HCT116 (cell line): ENCODE measurements at regions not wholly inside any gene's neighbourhood (a gene's known extent, or its start where the extent isn't known, plus 50 kb on each side); places are given as distances from the start of the nearest gene placed in this dataset.

Experiments used
- ATAC-seq: fragments of 200-7000 bp; cut with Tn5 transposase; 2 replicates; pipeline ENCODE4 v1.9.1; 2020; ENCODE audit warnings: mild to moderate bottlenecking, moderate library complexity
- BruUV-seq: library from RNA; stranded (reverse); fragments of 400-500 nt; replicated peaks from 2 replicates; lab custom pipeline; 2021; lab: Mats Ljungman, UMichigan
- CTCF ChIA-PET: fragments of 300-600 bp; sonication (Branson Sonifier 250); formaldehyde crosslinking; loops from one replicate; lab custom pipeline; 2021; ENCODE audit warnings: antibody characterized with exemption; lab: Charles Lee
- POLR2A ChIA-PET: fragments of 300-600, 350-600 bp; sonication (Branson Sonifier 250); formaldehyde crosslinking; loops from one replicate; lab custom pipeline; 2021; ENCODE audit warnings: antibody characterized with exemption; lab: Charles Lee
- RAD21 ChIA-PET, 2 experiments: fragments of 300-600 bp; sonication (Branson Sonifier 250); formaldehyde crosslinking; loops; one replicate each; lab custom pipeline; 2023; ENCODE audit warnings: low total read pairs in 2 of 2; ENCODE audit not compliant: uncharacterized antibody in 2 of 2, unreplicated experiment in 2 of 2, low non-redundant PET in 1 of 2; lab: Charles Lee
- DNase-seq: peaks from one replicate; pipeline ENCODE4 v3.0.0-alpha.2; 2010; ENCODE audit warnings: low read depth, low spot score
- H2AFZ ChIP-seq: fragments of 200-600 bp; shearing (Covaris generic), sonication (generic); 2 replicates; pipeline ENCODE4 v1.6.1; 2017; ENCODE audit warnings: low read depth, mixed run types, mixed read lengths, antibody characterized with exemption, low read length; ENCODE audit not compliant: poor library complexity, severe bottlenecking
- H3K27ac ChIP-seq: 2 replicates; pipeline ENCODE4 v1.5.1; 2012; ENCODE audit warnings: low read depth, low read length
- H3K27me3 ChIP-seq: fragments of 200-600 bp; sonication (generic); 2 replicates; pipeline ENCODE4 v1.6.1; 2016; ENCODE audit warnings: mixed run types, low read length, mixed read lengths; ENCODE audit not compliant: insufficient read depth
- H3K36me3 ChIP-seq, 2 experiments: fragments of 200-500 bp in 1 of 2; fragments of 200-600 bp in 1 of 2; sonication (Bioruptor generic) in 1 of 2; sonication (generic) in 1 of 2; 2 replicates each; pipeline versions ENCODE4 v1.5.1 to v1.6.1; 2014 to 2016; ENCODE audit warnings: low read length in 2 of 2, inconsistent platforms in 1 of 2, mixed read lengths in 1 of 2, mixed run types in 1 of 2; ENCODE audit not compliant: insufficient read depth in 2 of 2, control insufficient read depth in 1 of 2
- H3K4me1 ChIP-seq, 2 experiments: fragments of 200-600 bp in 1 of 2; sonication (generic) in 1 of 2; 2 replicates each; pipeline versions ENCODE4 v1.5.1 to v1.6.1; 2012 to 2017; ENCODE audit warnings: low read length in 2 of 2, inconsistent platforms in 1 of 2, mild to moderate bottlenecking in 1 of 2, mixed read lengths in 1 of 2, mixed run types in 1 of 2, moderate library complexity in 1 of 2; ENCODE audit not compliant: insufficient read depth in 2 of 2, control insufficient read depth in 1 of 2
- H3K4me2 ChIP-seq: fragments of 200-600 bp; sonication (generic); 2 replicates; pipeline ENCODE4 v1.6.1; 2017; ENCODE audit warnings: mixed run types, low read length, mixed read lengths
- H3K4me3 ChIP-seq, 2 experiments: fragments of 200-600 bp in 1 of 2; sonication (generic) in 1 of 2; replicated peaks in 1 of 2; 2 replicates each; pipeline ENCODE4 v1.5.1; 2011 to 2016; ENCODE audit warnings: low read length in 2 of 2, control low read depth in 1 of 2, low read depth in 1 of 2, mild to moderate bottlenecking in 1 of 2, mixed read lengths in 1 of 2, mixed run types in 1 of 2
- H3K79me2 ChIP-seq: fragments of 200-600 bp; sonication (generic); 2 replicates; pipeline ENCODE4 v1.6.1; 2017; ENCODE audit warnings: mild to moderate bottlenecking, mixed run types, low read length, moderate library complexity, mixed read lengths; ENCODE audit not compliant: insufficient read depth
- H3K9ac ChIP-seq: fragments of 200-600 bp; sonication (generic); 2 replicates; pipeline ENCODE4 v1.6.1; 2016; ENCODE audit warnings: low read length, mixed read lengths
- H3K9me2 ChIP-seq: fragments of 200-600 bp; sonication (generic), shearing (Covaris generic); 2 replicates; pipeline ENCODE4 v1.6.1; 2017; ENCODE audit warnings: mixed run types, mild to moderate bottlenecking, moderate library complexity; ENCODE audit not compliant: insufficient read depth
- H3K9me3 ChIP-seq, 2 experiments: fragments of 200-500 bp in 1 of 2; fragments of 200-600 bp in 1 of 2; sonication (Bioruptor generic) in 1 of 2; sonication (generic) in 1 of 2; 2 replicates each; pipeline ENCODE4 v1.6.1; 2014 to 2017; ENCODE audit warnings: low read length in 2 of 2, mixed read lengths in 2 of 2, inconsistent platforms in 1 of 2, low read depth in 1 of 2, mild to moderate bottlenecking in 1 of 2, mixed run types in 1 of 2, moderate library complexity in 1 of 2; ENCODE audit not compliant: control insufficient read depth in 1 of 2, insufficient read depth in 1 of 2
- H4K20me1 ChIP-seq: fragments of 200-600 bp; sonication (generic), shearing (Covaris generic); 2 replicates; pipeline ENCODE4 v1.6.1; 2017; ENCODE audit warnings: mixed run types, mild to moderate bottlenecking, moderate library complexity; ENCODE audit not compliant: insufficient read depth
- CBX3 ChIP-seq: IDR thresholded peaks from 2 replicates; pipeline ENCODE4 v1.6.1; 2012; ENCODE audit warnings: low read depth
- CEBPB ChIP-seq: IDR thresholded peaks from 2 replicates; pipeline ENCODE4 v1.6.1; 2012; ENCODE audit warnings: low read depth
- EGR1 ChIP-seq: IDR thresholded peaks from 2 replicates; pipeline ENCODE4 v1.6.1; 2012; ENCODE audit warnings: low read depth
- ELF1 ChIP-seq: IDR thresholded peaks from 2 replicates; pipeline ENCODE4 v1.6.1; 2012; ENCODE audit warnings: low read depth, borderline replicate concordance
- EZH2 ChIP-seq: fragments of 200-600 bp; sonication (generic); IDR thresholded peaks from 2 replicates; pipeline ENCODE4 v1.6.1; 2017; ENCODE audit warnings: antibody characterized with exemption, mixed run types
- EZH2phosphoT487 ChIP-seq: fragments of 200-600 bp; IDR thresholded peaks from 2 replicates; pipeline ENCODE4 v1.6.1; 2018; ENCODE audit warnings: antibody characterized with exemption, borderline replicate concordance
- FOSL1 ChIP-seq: IDR thresholded peaks from 2 replicates; pipeline ENCODE4 v1.6.1; 2012; ENCODE audit warnings: low read depth
- JUND ChIP-seq: IDR thresholded peaks from 2 replicates; pipeline ENCODE4 v1.6.1; 2012
- POLR2A ChIP-seq: IDR thresholded peaks from 2 replicates; pipeline ENCODE4 v1.7.0; 2011; ENCODE audit warnings: borderline replicate concordance; ENCODE audit not compliant: insufficient read depth, insufficient read length; ENCODE audit errors: extremely low read depth
- POLR2AphosphoS5 ChIP-seq: IDR thresholded peaks from 2 replicates; pipeline ENCODE4 v1.6.1; 2011; ENCODE audit warnings: mild to moderate bottlenecking, low read depth, low read length, moderate library complexity
- RAD21 ChIP-seq: IDR thresholded peaks from 2 replicates; pipeline ENCODE4 v1.6.1; 2012; ENCODE audit warnings: low read depth, mild to moderate bottlenecking
- SIN3A ChIP-seq: IDR thresholded peaks from 2 replicates; pipeline ENCODE4 v1.6.1; 2012; ENCODE audit warnings: low read depth
- SRF ChIP-seq: IDR thresholded peaks from 2 replicates; pipeline ENCODE4 v1.6.1; 2012; ENCODE audit warnings: low read depth
- TCF7L2 ChIP-seq: IDR thresholded peaks from 2 replicates; pipeline ENCODE4 v1.7.0; 2011; ENCODE audit warnings: borderline replicate concordance, inconsistent platforms; ENCODE audit not compliant: insufficient read depth, insufficient read length; ENCODE audit errors: extremely low read depth
- YY1 ChIP-seq: IDR thresholded peaks from 2 replicates; pipeline ENCODE4 v1.6.1; 2011; ENCODE audit warnings: low read length, low read depth, moderate library complexity, mild to moderate bottlenecking; ENCODE audit not compliant: insufficient replicate concordance; ENCODE audit errors: extremely low read depth
- ZFX ChIP-seq: fragments of 450-650 bp; IDR thresholded peaks from 2 replicates; pipeline ENCODE4 v1.6.1; 2017
- intact Hi-C: fragments of 100-400 bp; cut with micrococcal nuclease; formaldehyde crosslinking; loops from 2 replicates; pipeline ENCODE4 v1.10.0; 2022
- TF ChIP-seq, protein P1 (sequence below): IDR thresholded peaks from 2 replicates; pipeline ENCODE4 v1.6.1; 2012
- TF ChIP-seq, protein P2 (sequence below): IDR thresholded peaks from 2 replicates; pipeline ENCODE4 v1.6.1; 2012
- TF ChIP-seq, protein P3 (sequence below): IDR thresholded peaks from 2 replicates; pipeline ENCODE4 v1.6.1; 2012; ENCODE audit warnings: low read depth

DNA sequence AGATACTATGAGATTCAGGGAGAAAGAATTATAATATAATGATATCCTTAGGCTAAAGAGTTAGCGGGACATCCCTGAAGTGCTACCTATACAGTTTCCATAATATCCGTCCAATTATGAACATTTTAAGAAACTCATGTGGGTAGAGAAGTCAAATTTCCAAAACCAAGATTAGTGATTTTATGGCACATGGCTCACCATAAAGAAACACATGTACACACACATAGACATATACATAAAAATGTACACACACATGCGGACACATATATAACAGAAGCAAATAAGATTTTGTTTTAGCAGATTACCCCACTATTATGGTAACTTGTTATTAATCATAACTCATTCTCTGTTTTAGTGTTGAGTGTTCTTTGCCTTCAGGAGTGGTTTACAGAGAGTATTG, 566.7 kb upstream of the NEGR1 start:
- no peak overlapping the region for H3K4me2 ChIP-seq
- H3K4me3 ChIP-seq = no peak overlapping the region
- H3K9ac ChIP-seq = no peak overlapping the region
- no peaks in the 10 kb centered on the region for H3K79me2 ChIP-seq
- TF ChIP-seq CBX3 = no peak
- no peak for TF ChIP-seq SIN3A
- no peak for TF ChIP-seq JUND
- no peak for TF ChIP-seq RAD21
- TF ChIP-seq, protein P1, sequence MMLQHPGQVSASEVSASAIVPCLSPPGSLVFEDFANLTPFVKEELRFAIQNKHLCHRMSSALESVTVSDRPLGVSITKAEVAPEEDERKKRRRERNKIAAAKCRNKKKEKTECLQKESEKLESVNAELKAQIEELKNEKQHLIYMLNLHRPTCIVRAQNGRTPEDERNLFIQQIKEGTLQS = no peak
- TF ChIP-seq, protein P2, sequence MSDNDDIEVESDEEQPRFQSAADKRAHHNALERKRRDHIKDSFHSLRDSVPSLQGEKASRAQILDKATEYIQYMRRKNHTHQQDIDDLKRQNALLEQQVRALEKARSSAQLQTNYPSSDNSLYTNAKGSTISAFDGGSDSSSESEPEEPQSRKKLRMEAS = no peak
- no peak for TF ChIP-seq POLR2A
- TF ChIP-seq POLR2AphosphoS5 = no peak
- TF ChIP-seq FOSL1 = no peak
- no peak for TF ChIP-seq CEBPB
- no peak for TF ChIP-seq EZH2
- TF ChIP-seq TCF7L2 = no peak
- ChIA-PET RAD21 (no interaction called here), POLR2A (no interaction called here), CTCF (no interaction called here)
- H3K9me2 ChIP-seq = no peaks in the 10 kb centered on the region
- H3K4me1 ChIP-seq = no peaks in the 10 kb centered on the region
- H4K20me1 ChIP-seq = no peaks in the 10 kb centered on the region
- H3K27ac ChIP-seq = no peak overlapping the region
- no peaks in the 10 kb centered on the region for H3K27me3 ChIP-seq
- no peak for DNase-seq
- intact Hi-C loops = no loop called here
- H3K36me3 ChIP-seq = no peaks in the 10 kb centered on the region
- H3K9me3 ChIP-seq = peaks cover 4 to 7% of the 10 kb centered on the region in 2 experiments; a peak in 2 of 4 replicates
- no peak overlapping the region for H2AFZ ChIP-seq
- ATAC-seq = no peak
- BruUV-seq = no TSS peak

DNA sequence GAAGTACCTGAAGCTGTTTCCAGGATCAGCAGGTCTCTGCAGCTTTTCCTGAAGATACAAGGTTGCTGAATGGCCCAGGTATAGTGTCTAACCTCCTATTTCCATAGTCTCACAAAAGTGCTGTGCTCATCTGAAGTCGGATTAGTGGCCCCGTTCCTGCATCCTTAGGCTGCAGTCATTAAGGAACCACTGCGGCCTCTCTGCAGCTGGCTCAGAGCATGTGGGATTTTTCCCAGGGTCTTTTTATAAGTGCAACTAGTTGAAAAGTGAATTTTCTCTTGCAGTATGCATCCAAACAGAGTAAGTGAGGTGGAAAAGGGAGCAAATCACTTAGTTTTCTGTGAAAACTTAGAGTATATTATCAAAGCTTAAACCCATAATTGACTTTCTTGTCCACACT, 565.3 kb upstream of the NEGR1 start:
- no peak overlapping the region for H3K4me2 ChIP-seq
- no TSS peak for BruUV-seq
- no peaks in the 10 kb centered on the region for H4K20me1 ChIP-seq
- CTCF ChIA-PET = no interaction called here
- no peak overlapping the region for H3K9ac ChIP-seq
- no peaks in the 10 kb centered on the region for H3K27me3 ChIP-seq
- no peaks in the 10 kb centered on the region for H3K4me1 ChIP-seq
- no peak overlapping the region for H3K4me3 ChIP-seq
- intact Hi-C loops = no loop called here
- H2AFZ ChIP-seq = no peak overlapping the region
- ATAC-seq (no peak), DNase-seq (no peak)
- H3K79me2 ChIP-seq = no peaks in the 10 kb centered on the region
- H3K36me3 ChIP-seq = no peaks in the 10 kb centered on the region
- peaks cover 7 to 11% of the 10 kb centered on the region in 2 experiments; a peak in 2 of 4 replicates for H3K9me3 ChIP-seq
- no peak overlapping the region for H3K27ac ChIP-seq
- POLR2A ChIA-PET = no interaction called here
- H3K9me2 ChIP-seq = no peaks in the 10 kb centered on the region
- RAD21 ChIA-PET = no interaction called here
- TF ChIP-seq YY1 (no peak), EZH2 (no peak), CEBPB (no peak), POLR2AphosphoS5 (no peak), EZH2phosphoT487 (no peak), RAD21 (no peak), SIN3A (no peak), ZFX (no peak), EGR1 (no peak), CBX3 (no peak), SRF (no peak), ELF1 (no peak)
- TF ChIP-seq, protein P3, sequence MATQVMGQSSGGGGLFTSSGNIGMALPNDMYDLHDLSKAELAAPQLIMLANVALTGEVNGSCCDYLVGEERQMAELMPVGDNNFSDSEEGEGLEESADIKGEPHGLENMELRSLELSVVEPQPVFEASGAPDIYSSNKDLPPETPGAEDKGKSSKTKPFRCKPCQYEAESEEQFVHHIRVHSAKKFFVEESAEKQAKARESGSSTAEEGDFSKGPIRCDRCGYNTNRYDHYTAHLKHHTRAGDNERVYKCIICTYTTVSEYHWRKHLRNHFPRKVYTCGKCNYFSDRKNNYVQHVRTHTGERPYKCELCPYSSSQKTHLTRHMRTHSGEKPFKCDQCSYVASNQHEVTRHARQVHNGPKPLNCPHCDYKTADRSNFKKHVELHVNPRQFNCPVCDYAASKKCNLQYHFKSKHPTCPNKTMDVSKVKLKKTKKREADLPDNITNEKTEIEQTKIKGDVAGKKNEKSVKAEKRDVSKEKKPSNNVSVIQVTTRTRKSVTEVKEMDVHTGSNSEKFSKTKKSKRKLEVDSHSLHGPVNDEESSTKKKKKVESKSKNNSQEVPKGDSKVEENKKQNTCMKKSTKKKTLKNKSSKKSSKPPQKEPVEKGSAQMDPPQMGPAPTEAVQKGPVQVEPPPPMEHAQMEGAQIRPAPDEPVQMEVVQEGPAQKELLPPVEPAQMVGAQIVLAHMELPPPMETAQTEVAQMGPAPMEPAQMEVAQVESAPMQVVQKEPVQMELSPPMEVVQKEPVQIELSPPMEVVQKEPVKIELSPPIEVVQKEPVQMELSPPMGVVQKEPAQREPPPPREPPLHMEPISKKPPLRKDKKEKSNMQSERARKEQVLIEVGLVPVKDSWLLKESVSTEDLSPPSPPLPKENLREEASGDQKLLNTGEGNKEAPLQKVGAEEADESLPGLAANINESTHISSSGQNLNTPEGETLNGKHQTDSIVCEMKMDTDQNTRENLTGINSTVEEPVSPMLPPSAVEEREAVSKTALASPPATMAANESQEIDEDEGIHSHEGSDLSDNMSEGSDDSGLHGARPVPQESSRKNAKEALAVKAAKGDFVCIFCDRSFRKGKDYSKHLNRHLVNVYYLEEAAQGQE = no peak
- TF ChIP-seq, protein P2 = no peak
